LNCAP (cell line): ENCODE measurements at regions not wholly inside any gene's neighbourhood (a gene's known extent, or its start where the extent isn't known, plus 50 kb on each side); places are given as distances from the start of the nearest gene placed in this dataset.

Experiments
- TF ChIP-seq, protein P1 (sequence below): fragments of 450-650 bp; IDR thresholded peaks from 2 replicates; pipeline ENCODE4 v1.5.1; 2017; ENCODE audit warnings: mild to moderate bottlenecking

DNA sequence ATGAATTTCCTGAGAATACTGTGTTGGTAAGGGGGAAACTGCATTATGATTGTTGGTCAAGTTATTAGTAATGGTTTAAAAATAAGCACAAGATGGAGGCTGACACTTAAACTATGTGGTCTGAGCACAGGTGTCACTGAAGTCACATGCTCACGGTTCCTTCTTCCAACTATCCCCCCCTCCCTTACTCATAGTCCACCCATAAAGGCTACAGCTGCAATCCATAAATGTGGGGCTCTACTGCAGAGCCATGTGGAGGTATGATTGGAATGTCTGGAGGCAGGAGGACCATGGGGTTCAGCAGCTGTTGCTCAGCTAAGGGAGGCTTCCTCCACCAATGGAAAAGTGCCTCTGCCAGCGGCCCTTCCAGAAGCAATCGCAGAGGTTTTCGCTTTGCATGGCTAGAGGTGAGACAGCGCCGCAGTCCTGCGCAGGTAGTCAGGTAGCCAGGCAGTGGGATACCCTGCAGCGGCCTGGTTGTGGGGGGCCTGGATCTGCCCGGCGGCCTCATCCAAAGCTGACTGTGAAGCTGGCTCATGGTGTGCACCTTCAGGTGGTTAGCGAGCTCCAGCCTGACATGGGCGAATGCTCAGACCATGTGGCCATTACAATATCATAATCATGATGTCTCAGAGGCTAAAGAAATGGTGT, 249.6 kb downstream of the DCDC2C start:
- TF ChIP-seq, protein P1, sequence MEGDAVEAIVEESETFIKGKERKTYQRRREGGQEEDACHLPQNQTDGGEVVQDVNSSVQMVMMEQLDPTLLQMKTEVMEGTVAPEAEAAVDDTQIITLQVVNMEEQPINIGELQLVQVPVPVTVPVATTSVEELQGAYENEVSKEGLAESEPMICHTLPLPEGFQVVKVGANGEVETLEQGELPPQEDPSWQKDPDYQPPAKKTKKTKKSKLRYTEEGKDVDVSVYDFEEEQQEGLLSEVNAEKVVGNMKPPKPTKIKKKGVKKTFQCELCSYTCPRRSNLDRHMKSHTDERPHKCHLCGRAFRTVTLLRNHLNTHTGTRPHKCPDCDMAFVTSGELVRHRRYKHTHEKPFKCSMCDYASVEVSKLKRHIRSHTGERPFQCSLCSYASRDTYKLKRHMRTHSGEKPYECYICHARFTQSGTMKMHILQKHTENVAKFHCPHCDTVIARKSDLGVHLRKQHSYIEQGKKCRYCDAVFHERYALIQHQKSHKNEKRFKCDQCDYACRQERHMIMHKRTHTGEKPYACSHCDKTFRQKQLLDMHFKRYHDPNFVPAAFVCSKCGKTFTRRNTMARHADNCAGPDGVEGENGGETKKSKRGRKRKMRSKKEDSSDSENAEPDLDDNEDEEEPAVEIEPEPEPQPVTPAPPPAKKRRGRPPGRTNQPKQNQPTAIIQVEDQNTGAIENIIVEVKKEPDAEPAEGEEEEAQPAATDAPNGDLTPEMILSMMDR: no peak

DNA sequence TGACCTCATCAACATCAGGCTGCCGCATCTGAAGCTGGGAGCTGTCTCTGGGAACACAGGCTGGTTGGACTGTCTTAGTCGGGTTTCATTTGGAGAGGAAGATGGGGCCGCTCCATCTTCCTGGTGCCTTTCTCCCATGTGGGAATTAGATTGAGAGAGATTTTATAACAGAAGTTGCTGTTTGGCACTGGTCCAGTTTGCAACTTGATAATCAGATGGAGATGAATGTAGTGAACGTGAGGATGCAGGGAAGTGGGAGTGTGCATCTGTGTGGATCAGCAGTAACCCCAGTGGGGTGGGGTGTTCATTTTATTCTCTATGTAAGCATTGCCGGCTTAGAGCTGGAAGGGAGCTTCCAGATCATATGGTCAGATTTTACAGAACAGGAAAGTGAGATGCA, 250.9 kb downstream of the DCDC2C start:
- TF ChIP-seq, protein P1: no peak

DNA sequence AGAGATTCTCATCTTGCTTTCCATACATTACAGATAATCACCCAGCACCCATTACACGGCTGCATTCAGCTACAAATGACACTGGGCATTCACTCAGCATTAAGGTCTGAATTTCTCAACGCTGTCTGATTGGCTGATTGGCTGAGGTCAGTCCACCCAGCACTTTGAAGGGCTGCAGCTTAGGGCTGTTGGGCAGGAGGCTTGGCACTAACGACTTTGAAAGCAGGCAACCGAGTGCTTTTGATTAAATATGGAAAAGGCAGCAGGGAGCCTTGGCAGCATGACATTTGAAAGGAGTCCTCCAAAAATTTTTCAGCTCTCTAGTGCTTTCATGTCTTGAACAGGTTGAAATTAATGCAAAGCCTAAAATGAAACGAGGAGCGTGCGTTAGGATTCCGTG, 253.0 kb downstream of the DCDC2C start:
- TF ChIP-seq, protein P1: no peak

DNA sequence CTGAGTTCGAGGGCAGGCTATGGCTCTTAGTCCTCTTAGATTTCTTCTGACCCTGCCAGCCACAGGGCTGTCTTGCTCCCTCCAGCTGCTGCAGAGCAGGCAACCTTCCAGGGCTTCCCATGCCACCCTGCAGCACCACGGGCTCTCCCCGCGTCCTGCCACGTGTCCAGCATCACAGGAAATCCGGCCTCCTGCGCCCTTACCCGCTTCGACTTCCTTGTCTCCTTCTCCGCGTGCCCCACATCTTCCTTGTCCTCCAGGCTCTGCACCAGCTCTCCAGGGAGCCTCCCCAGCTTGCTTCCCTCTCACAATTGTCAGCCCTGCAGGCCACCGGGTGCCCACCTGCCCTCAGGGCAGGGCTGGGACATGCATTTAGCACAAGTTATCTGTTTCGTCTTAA, 253.5 kb downstream of the DCDC2C start:
- TF ChIP-seq, protein P1: no peak

DNA sequence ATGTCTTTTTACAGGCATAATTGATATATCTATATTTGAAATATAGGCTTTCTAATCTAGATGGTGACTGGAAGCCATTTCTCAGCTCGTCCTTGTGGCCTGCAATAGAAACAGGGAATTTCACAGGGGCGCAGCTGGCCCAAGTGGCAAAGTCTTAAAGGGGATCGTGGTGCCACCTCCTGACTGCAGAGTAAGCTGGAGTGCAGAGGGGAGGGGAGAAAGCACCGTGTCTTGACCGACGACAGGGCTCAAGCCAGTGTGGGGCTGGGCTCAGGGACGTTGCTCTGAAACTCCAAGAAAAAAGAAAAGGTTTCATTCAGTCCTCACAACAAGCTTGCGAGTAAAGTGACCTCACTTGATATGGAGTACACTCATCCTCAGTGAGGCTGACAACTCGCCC, 255.1 kb downstream of the DCDC2C start:
- TF ChIP-seq, protein P1: no peak

DNA sequence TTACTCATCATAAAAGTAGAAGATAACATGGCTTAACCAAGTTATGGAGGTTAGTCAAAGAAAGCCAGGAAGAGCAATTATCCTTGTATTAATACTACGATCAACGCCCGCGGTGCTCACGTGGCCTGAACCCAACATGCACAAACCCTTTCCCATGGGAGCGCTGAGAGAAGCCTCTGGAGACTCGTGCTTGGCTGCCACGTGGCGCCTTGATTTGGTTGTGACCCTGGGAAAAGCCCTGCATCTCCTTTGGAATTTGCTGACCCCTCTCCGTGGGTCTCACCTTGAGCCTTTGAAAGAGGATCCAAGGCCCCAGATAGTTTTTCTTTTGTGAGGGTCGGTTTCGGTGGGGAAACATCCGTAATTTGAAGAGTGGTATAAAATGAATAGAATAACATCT, 255.6 kb downstream of the DCDC2C start:
- TF ChIP-seq, protein P1: no peak

DNA sequence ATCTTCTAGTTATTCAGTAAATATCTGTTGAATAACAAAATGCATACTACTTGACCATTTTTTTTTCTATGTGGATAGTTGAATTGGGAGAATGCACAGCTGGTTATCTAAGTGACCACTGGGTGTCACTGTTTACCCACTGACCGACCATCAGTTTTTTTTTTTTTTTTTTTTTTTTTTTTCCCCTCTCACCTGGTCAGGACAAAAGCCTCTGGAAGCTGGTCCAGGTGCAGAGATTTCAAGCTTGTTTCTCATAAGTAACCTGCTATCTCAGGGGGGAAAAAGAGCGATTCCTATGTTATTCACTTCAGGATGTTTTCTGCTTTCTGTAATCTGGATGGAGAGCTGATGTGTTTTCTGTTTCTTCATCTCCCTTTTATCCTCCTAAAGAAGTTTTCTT, 256.0 kb downstream of the DCDC2C start:
- TF ChIP-seq, protein P1: peak; percentile 64

DNA sequence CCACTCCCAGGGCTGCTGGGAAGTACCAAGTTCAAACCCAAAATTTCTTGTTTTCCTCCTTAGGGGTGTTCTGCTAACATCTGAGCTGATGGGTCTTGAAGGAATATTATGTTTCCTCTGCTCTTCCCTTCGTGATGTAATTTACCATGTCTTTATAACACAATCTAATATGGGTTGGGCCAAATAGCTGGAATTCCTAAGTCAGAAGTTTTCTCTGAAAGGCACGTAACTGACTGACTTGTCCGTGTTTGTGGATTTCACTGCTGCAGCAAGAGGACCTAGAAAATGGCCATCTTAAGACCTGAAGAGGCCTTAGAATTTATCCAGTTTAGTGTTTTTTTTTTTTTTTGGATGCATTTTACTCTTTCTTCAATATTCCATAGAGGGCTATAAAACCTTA, 256.7 kb downstream of the DCDC2C start:
- TF ChIP-seq, protein P1: no peak
